ENCODE measurements at regions not wholly inside any gene's neighbourhood (a gene's known extent, or its start where the extent isn't known, plus 50 kb on each side); places are given as distances from the start of the nearest gene placed in this dataset.
"Not testable (repeated sequence)": the region's sequence is repeated elsewhere in the genome, so short reads cannot be mapped to it uniquely, and the experiment has no call there.

GRCh38 chr5:28602429-28602828 is 1564.0 kb upstream of the CDH9 start:
- Histone ChIP-seq H3K4me2 (no peak overlapping the region), H3F3A (replicated peaks; ENCODE audit: low read depth) (no peaks in the 10 kb centered on the region), H3K4me1 (ENCODE audit: insufficient read depth) (no peaks in the 10 kb centered on the region), H3K36me3 (ENCODE audit: insufficient read depth) (no peaks in the 10 kb centered on the region), H3K27ac (ENCODE audit: low read depth) (no peak overlapping the region), H4K20me1 (replicated peaks; ENCODE audit: insufficient read depth) (no peaks in the 10 kb centered on the region), H3K4me3 (no peak overlapping the region), H3K79me2 (replicated peaks; ENCODE audit: insufficient read depth) (no peaks in the 10 kb centered on the region), H3K27me3 (ENCODE audit: insufficient read depth) (no peaks in the 10 kb centered on the region), H3K9me2 (ENCODE audit: insufficient read depth) (no peaks in the 10 kb centered on the region), H2AFZ (peak overlapping the region; percentile 76)
- Mint-ChIP-seq H3K27ac (peak overlapping the region; percentile 85; the same call in 1 of the 2 replicates), H3K4me1 (no peaks in the 10 kb centered on the region), H3K27me3 (ENCODE audit: insufficient read depth, low read depth, poor library complexity) (peaks cover 2% of the 10 kb centered on the region), H3K36me3 (ENCODE audit: low read depth) (peaks cover 4% of the 10 kb centered on the region; the same call in 2 of the 3 replicates), H3K9me3 (peaks cover 8% of the 10 kb centered on the region; the same call in 2 of the 3 replicates), H3K4me3 (no peak overlapping the region)
- ATAC-seq, result no peak
- TF ChIP-seq CTCF (conservative IDR thresholded peaks at IDR 0.05; ENCODE audit: low read depth in 2 of 2), result no peak
- no peak for TF ChIP-seq NANOG (IDR thresholded peaks at IDR 0.05; ENCODE audit: borderline replicate concordance)
- TF ChIP-seq ZNF114 (CRISPR knock-in tag; IDR thresholded peaks at IDR 0.05), result no peak
- TF ChIP-seq ETS1 (IDR thresholded peaks at IDR 0.05), result no peak
- TF ChIP-seq REST (IDR thresholded peaks at IDR 0.05; ENCODE audit: unreplicated experiment), result no peak
- no peak for TF ChIP-seq ZNF462 (CRISPR knock-in tag; IDR thresholded peaks at IDR 0.05)
- no peak for TF ChIP-seq ZNF331 (CRISPR knock-in tag; IDR thresholded peaks at IDR 0.05; ENCODE audit: low read depth)
- no peak for DNase-seq (ENCODE audit: low spot score)

- H3K79me2 ChIP-seq (replicated peaks; ENCODE audit: insufficient read depth); DNase-seq (ENCODE audit: low spot score); H3K4me1 ChIP-seq (ENCODE audit: insufficient read depth); H3K27me3 ChIP-seq (ENCODE audit: insufficient read depth); H3F3A ChIP-seq (replicated peaks; ENCODE audit: low read depth); H3K27ac ChIP-seq (ENCODE audit: low read depth); H3K36me3 ChIP-seq (ENCODE audit: insufficient read depth); H3K4me3 Mint-ChIP-seq; H3K9me2 ChIP-seq (ENCODE audit: insufficient read depth); H3K27me3 Mint-ChIP-seq (ENCODE audit: insufficient read depth, low read depth, poor library complexity); H3K36me3 Mint-ChIP-seq (ENCODE audit: low read depth); H4K20me1 ChIP-seq (replicated peaks; ENCODE audit: insufficient read depth); H3K27ac Mint-ChIP-seq; H2AFZ ChIP-seq; ATAC-seq; H3K4me1 Mint-ChIP-seq; H3K4me3 ChIP-seq; H3K4me2 ChIP-seq: not testable (repeated sequence)
- H3K9me3 Mint-ChIP-seq, result peaks cover 10% of the 10 kb centered on the region; the same call in 2 of the 3 replicates
Observed at GRCh38 chr5:28596707-28597106, 1558.3 kb upstream of the CDH9 start.

Measured in GM23338 (cell line).